AG09319 (cell line): ENCODE measurements at regions not wholly inside any gene's neighbourhood (a gene's known extent, or its start where the extent isn't known, plus 50 kb on each side); places are given as distances from the start of the nearest gene placed in this dataset.

Source experiments
- DNase-seq: peaks from one replicate; pipeline ENCODE4 v3.0.0-alpha.2; 2010; ENCODE audit warnings: low read depth; ENCODE audit errors: extremely low read depth
- CTCF ChIP-seq: IDR thresholded peaks from 2 replicates; pipeline ENCODE4 v1.5.1; 2011; ENCODE audit warnings: low read depth, mild to moderate bottlenecking, inconsistent platforms, low read length, moderate library complexity

- DNase-seq = no peak
- no peak for TF ChIP-seq CTCF
Measured at GRCh38 chr1:200474633-200475032, 64.8 kb upstream of the ZNF281 start.

GRCh38 chr1:200473698-200474371, 64.0 kb upstream of the ZNF281 start:
- TF ChIP-seq CTCF = no peak
- DNase-seq = no peak

GRCh38 chr1:200471739-200472138, 61.9 kb upstream of the ZNF281 start:
- DNase-seq = no peak
- TF ChIP-seq CTCF = no peak

GRCh38 chr1:200468264-200469001, 58.6 kb upstream of the ZNF281 start:
- TF ChIP-seq CTCF = no peak
- DNase-seq = no peak

- TF ChIP-seq CTCF = no peak
- no peak for DNase-seq
Measured at GRCh38 chr1:200464784-200465400, 55.1 kb upstream of the ZNF281 start.
